Middle frontal gyrus (tissue), 1 donor: ENCODE measurements at regions not wholly inside any gene's neighbourhood (a gene's known extent, or its start where the extent isn't known, plus 50 kb on each side); places are given as distances from the start of the nearest gene placed in this dataset.
"Not testable (repeated sequence)": the region's sequence is repeated elsewhere in the genome, so short reads cannot be mapped to it uniquely, and the experiment has no call there.

Experiments used
- DNase-seq: peaks from one replicate; pipeline ENCODE4 v3.0.0-alpha.2; 2015; ENCODE audit warnings: low spot score; ENCODE audit errors: extremely low spot score

- no peak for DNase-seq
Measured at GRCh38 chr6:106724848-106725247, 95.5 kb downstream of the QRSL1 start.

DNA sequence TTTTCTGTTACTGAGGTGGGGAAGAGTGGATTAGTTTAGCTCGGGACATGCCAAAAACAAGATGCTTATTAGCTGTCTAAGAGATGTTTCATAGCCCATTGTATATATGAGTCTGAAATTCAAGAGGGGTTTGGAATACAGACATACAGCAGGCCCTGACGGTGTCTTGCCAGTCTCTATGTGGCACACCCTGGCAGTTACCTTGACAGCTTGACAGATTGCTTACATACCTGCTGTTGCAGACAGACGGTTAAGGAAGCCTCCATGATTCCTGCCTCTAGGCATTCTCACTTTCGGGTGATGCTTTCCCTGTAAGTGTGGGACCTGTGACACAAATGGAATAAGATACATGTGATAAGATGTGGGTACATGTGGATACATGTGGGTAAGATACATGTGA is 95.0 kb downstream of the QRSL1 start:
- DNase-seq, result no peak

GRCh38 chr6:106723419-106723818 is 94.0 kb downstream of the QRSL1 start:
- DNase-seq, result not testable (repeated sequence)

DNA sequence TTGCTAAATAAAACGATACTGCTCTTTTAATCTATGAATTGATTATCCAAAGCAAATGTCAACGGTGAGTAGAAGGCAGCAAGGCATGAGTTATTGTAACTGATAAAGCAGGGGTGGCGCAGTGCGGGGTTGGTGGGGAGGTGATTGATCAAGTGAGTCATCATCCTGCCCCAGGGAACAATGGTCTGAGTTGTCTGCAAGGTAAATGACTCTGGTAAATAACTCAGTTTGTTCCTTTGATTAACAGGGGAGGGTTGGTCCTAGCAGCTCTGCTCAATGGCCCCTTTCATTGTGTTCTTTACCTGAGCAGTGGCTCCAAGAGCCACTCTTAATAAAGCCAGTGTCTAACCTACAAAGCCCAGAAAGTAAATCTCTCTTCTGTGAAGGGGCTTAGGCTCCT is 91.8 kb downstream of the QRSL1 start:
- DNase-seq, result not testable (repeated sequence)
